ENCODE measurements at regions not wholly inside any gene's neighbourhood (a gene's known extent, or its start where the extent isn't known, plus 50 kb on each side); places are given as distances from the start of the nearest gene placed in this dataset.

DNA sequence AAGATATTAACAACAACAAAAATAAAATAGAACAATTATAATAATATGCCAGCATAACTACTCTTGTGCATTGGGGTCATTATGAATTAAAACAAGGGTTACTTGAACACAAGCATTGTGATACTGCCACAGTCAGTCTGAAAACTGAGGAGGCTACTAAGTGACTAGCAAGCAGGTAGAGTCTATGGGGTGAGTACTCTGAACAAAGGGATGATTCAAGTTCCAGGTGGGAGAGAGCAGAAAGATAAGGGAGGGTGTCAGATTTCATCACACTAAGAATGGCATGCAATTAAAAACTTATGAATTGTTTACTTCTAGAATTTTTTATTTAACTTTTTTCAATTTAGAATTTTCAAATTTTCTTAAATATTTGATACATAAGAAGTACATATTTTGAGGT is 754.4 kb upstream of the GOLIM4 start:
- no peak overlapping the region for H3K4me3 Mint-ChIP-seq (ENCODE audit: unreplicated experiment)
- H3K9me3 Mint-ChIP-seq (ENCODE audit: low read depth) = peaks cover 13% of the 10 kb centered on the region
- peaks cover 1% of the 10 kb centered on the region for H3K36me3 Mint-ChIP-seq (ENCODE audit: low read depth)
- DNase-seq (ENCODE audit: low spot score) = no peak
- no peak overlapping the region for H3K27ac Mint-ChIP-seq (ENCODE audit: unreplicated experiment)
- H3K27me3 Mint-ChIP-seq (ENCODE audit: low read depth) = no peaks in the 10 kb centered on the region
- H3K4me1 Mint-ChIP-seq (ENCODE audit: low read depth) = peaks cover 9% of the 10 kb centered on the region
- TF ChIP-seq, protein P1, sequence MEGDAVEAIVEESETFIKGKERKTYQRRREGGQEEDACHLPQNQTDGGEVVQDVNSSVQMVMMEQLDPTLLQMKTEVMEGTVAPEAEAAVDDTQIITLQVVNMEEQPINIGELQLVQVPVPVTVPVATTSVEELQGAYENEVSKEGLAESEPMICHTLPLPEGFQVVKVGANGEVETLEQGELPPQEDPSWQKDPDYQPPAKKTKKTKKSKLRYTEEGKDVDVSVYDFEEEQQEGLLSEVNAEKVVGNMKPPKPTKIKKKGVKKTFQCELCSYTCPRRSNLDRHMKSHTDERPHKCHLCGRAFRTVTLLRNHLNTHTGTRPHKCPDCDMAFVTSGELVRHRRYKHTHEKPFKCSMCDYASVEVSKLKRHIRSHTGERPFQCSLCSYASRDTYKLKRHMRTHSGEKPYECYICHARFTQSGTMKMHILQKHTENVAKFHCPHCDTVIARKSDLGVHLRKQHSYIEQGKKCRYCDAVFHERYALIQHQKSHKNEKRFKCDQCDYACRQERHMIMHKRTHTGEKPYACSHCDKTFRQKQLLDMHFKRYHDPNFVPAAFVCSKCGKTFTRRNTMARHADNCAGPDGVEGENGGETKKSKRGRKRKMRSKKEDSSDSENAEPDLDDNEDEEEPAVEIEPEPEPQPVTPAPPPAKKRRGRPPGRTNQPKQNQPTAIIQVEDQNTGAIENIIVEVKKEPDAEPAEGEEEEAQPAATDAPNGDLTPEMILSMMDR (IDR thresholded peaks at IDR 0.05) = no peak

DNA sequence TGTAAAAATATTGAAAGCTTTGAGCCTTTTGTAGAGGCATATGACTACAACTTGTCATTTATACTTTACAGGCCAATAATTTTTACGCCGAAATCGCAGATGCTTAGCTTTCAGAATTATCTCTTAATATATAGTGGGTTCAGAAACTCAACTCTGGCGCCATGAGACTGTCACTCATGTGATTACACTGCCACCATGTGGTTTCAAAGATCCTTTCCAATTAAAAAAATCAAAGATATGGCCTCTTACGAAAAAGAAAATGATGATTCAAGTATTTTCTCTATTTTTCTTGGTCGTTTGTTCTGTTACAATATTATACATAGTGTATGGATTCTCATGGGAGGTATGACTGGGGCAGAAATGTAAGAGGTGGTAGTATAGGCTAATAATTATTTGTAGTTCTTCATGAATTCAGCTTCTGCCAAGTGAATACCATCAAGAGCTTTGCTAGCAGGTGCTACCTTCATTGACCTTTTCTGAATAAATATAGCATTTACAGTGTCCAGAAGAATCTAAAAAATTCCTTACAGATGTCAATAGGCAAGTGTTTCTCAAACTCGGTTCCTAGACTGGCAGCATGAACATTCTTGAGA is 751.7 kb upstream of the GOLIM4 start:
- Mint-ChIP-seq H3K36me3 (ENCODE audit: low read depth) (peaks cover 1% of the 10 kb centered on the region), H3K27ac (ENCODE audit: unreplicated experiment) (no peak overlapping the region), H3K27me3 (ENCODE audit: low read depth) (no peaks in the 10 kb centered on the region), H3K9me3 (ENCODE audit: low read depth) (peaks cover 7% of the 10 kb centered on the region), H3K4me3 (ENCODE audit: unreplicated experiment) (no peak overlapping the region), H3K4me1 (ENCODE audit: low read depth) (peaks cover 9% of the 10 kb centered on the region)
- DNase-seq (ENCODE audit: low spot score) = no peak
- TF ChIP-seq, protein P1 (IDR thresholded peaks at IDR 0.05) = peak; percentile 97

DNA sequence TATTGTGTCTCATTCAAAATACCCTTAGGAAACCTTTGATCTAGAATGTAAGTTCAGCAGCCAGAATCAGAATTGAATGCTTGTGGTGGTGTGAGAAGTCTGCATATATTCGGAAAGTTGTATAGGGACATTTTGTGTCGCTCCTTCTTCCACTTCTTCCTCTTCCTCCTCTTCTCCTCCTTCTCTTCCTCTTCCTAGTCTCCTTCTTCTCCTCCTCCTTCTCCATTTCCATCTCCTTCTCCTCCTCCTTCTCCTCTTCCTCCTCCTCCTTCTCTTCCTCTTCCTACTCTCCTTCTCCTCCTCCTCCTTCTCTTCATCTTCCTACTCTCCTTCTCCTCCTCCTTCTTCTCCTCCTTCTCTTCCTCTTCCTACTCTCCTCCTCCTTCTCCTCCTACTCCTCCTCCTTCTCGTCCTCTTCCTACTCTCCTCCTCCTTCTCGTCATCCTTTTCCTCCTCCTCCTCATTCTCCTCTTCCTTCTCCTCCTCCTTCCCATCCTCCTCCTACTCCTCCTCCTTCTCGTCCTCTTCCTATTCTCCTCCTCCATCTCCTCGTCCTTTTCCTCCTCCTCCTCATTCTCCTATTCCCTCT is 749.3 kb upstream of the GOLIM4 start:
- no peak for DNase-seq (ENCODE audit: low spot score)
- Mint-ChIP-seq H3K4me1 (ENCODE audit: low read depth) (peaks cover 9% of the 10 kb centered on the region), H3K4me3 (ENCODE audit: unreplicated experiment) (no peak overlapping the region), H3K9me3 (ENCODE audit: low read depth) (no peaks in the 10 kb centered on the region), H3K27ac (ENCODE audit: unreplicated experiment) (no peak overlapping the region), H3K27me3 (ENCODE audit: low read depth) (no peaks in the 10 kb centered on the region), H3K36me3 (ENCODE audit: low read depth) (no peaks in the 10 kb centered on the region)
- TF ChIP-seq, protein P1 (IDR thresholded peaks at IDR 0.05) = no peak

DNA sequence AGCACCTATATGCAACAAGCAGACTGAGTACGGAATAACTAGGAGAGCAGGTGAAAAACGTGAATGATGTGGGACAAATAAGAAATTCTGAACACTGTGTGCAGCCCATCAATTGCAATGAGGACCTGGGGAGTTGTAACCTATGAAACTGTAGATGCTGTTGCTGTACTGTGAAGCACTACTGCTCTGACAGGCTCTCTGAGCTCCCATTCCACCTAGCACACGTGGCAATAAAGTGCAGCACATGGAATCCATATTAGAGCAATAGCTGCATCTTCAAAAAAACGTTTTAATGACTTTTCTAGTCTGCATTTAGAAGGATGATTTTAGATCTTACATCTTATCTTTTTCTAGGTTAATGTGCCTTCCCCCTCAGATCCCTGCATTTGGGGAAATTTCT is 748.7 kb upstream of the GOLIM4 start:
- no peaks in the 10 kb centered on the region for H3K27me3 Mint-ChIP-seq (ENCODE audit: low read depth)
- TF ChIP-seq, protein P1 (IDR thresholded peaks at IDR 0.05) = no peak
- H3K36me3 Mint-ChIP-seq (ENCODE audit: low read depth) = no peaks in the 10 kb centered on the region
- H3K9me3 Mint-ChIP-seq (ENCODE audit: low read depth) = no peaks in the 10 kb centered on the region
- no peak overlapping the region for H3K4me3 Mint-ChIP-seq (ENCODE audit: unreplicated experiment)
- H3K27ac Mint-ChIP-seq (ENCODE audit: unreplicated experiment) = no peak overlapping the region
- peaks cover 9% of the 10 kb centered on the region for H3K4me1 Mint-ChIP-seq (ENCODE audit: low read depth)
- DNase-seq (ENCODE audit: low spot score) = no peak

DNA sequence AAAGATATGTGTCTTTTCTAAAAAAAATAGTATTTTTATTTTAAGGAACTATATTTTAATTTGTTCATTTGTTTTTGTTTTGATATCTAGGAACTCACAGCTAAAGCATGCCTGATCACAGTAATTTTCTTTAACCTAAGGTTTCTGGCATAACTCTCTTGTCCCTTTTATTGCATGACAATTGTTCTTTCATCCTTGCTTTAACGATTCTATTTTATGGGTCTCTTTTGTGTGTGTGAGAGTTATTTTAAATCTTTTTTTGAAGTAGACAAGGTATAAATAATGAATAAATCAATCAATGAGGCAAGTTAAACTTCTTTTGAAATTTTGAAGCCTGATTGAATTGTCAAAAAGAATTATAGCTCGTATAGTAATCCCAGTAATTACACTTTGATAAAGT is 747.8 kb upstream of the GOLIM4 start:
- Mint-ChIP-seq H3K9me3 (ENCODE audit: low read depth) (no peaks in the 10 kb centered on the region), H3K27ac (ENCODE audit: unreplicated experiment) (no peak overlapping the region), H3K4me1 (ENCODE audit: low read depth) (peaks cover 9% of the 10 kb centered on the region), H3K4me3 (ENCODE audit: unreplicated experiment) (no peak overlapping the region), H3K27me3 (ENCODE audit: low read depth) (no peaks in the 10 kb centered on the region), H3K36me3 (ENCODE audit: low read depth) (no peaks in the 10 kb centered on the region)
- DNase-seq (ENCODE audit: low spot score) = no peak
- TF ChIP-seq, protein P1 (IDR thresholded peaks at IDR 0.05) = no peak
